Fibroblast of pulmonary artery (primary cell): ENCODE measurements at regions not wholly inside any gene's neighbourhood (a gene's known extent, or its start where the extent isn't known, plus 50 kb on each side); places are given as distances from the start of the nearest gene placed in this dataset.

ENCODE experiments used
- DNase-seq: peaks from one replicate; pipeline ENCODE4 v3.0.0-alpha.2; 2010; ENCODE audit warnings: low read depth
- H3K4me3 ChIP-seq: replicated peaks from 2 replicates; pipeline ENCODE4 v1.5.1; 2011; ENCODE audit warnings: low read depth, mild to moderate bottlenecking, control low read depth, low read length, moderate library complexity
- TF ChIP-seq, protein P1 (sequence below): IDR thresholded peaks from 2 replicates; pipeline ENCODE4 v1.5.1; 2011; ENCODE audit warnings: mild to moderate bottlenecking, control low read depth, low read length, inconsistent platforms; ENCODE audit errors: missing control alignments

DNA sequence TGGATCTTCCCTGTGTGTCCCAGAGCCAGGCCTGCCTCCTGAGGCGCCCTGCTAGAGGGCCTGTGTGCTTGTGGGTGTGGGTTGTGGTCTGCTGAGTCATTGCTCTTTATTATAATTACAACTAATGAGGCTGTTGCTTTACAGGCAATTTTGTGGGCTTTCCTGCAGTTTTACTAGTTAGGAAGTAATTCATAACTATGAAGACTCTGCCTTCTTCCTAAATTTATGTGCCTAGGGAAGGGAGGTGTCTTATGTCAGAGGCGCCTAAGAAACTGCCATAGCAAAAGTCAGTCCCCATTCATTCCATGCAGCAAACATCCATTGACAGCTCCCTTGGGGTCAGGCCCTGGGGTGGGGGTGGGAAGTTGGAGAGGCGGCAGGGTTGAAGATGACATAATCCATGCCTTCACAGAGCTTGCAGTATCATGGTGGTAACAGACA, 359.2 kb downstream of the IDS start:
- no peak for DNase-seq
- H3K4me3 ChIP-seq, result no peak overlapping the region
- TF ChIP-seq, protein P1, sequence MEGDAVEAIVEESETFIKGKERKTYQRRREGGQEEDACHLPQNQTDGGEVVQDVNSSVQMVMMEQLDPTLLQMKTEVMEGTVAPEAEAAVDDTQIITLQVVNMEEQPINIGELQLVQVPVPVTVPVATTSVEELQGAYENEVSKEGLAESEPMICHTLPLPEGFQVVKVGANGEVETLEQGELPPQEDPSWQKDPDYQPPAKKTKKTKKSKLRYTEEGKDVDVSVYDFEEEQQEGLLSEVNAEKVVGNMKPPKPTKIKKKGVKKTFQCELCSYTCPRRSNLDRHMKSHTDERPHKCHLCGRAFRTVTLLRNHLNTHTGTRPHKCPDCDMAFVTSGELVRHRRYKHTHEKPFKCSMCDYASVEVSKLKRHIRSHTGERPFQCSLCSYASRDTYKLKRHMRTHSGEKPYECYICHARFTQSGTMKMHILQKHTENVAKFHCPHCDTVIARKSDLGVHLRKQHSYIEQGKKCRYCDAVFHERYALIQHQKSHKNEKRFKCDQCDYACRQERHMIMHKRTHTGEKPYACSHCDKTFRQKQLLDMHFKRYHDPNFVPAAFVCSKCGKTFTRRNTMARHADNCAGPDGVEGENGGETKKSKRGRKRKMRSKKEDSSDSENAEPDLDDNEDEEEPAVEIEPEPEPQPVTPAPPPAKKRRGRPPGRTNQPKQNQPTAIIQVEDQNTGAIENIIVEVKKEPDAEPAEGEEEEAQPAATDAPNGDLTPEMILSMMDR, result no peak

GRCh38 chrX:149131774-149132173, 373.3 kb downstream of the IDS start:
- no peak overlapping the region for H3K4me3 ChIP-seq
- peak; percentile 8 for DNase-seq
- TF ChIP-seq, protein P1, result no peak

- DNase-seq, result peak; percentile 12
Observed at GRCh38 chrX:149129767-149130166, 375.3 kb downstream of the IDS start.

GRCh38 chrX:149124526-149125108, 380.5 kb downstream of the IDS start:
- DNase-seq, result peak; percentile 4
- no peak overlapping the region for H3K4me3 ChIP-seq
- TF ChIP-seq, protein P1, result no peak

More at GRCh38 chrX:149129767-149130166, 375.3 kb downstream of the IDS start:
- TF ChIP-seq, protein P1, result no peak
- no peak overlapping the region for H3K4me3 ChIP-seq

DNA sequence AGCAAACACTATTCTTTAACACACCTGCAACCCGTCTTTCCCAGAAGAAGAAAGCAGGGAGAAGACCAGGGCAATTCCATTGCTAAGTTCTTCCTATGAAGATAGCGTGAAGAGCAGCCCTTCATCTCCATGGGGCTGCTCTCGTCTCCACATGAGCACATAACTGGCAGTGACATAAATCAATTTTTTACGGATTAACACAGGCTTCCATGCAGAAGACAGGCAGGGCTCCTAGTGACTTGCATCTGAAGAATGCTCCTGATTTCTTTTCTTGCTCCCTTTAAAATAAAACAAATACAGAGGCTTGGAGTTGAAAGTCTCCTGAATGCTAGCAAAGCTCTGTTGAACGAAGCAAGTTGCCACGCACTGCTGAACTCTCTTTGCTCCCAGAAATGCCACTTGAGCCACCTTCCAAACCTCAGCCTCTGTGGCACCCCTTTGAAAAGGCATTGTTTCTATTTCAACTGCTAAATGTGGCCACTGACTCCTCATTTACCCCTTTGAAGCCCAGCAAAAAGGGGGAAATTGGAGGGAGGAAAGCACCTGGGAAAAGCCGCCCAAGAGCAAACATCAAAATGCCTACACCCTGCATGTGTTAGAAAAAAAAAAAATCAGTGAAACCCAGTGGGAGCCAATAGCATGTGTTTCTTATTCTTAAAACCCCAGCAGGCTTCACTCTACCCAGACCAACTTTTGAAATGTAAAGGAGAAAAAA, 383.7 kb downstream of the IDS start:
- TF ChIP-seq, protein P1, result no peak
- DNase-seq, result no peak
- H3K4me3 ChIP-seq, result no peak overlapping the region

DNA sequence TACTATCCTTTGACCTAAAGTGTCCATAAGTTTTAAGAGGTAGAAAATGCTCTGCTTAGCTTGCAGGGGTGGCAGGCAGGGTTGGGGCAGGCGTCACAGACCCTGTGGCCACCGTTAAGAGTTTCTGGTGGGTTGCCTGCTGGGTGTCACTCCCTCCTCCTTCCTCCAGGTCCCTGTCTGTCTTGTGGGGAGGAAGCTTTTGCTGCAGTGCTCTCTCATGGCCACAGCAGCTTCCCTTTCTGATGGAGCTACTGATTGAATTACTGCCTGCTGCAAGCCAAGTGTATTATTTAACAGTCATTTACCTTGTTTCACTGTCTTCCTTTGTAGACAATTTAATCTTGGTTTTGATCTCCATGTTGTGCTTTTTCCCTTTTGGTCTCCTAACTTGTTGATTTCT, 384.6 kb downstream of the IDS start:
- TF ChIP-seq, protein P1, result no peak
- no peak overlapping the region for H3K4me3 ChIP-seq
- no peak for DNase-seq
